Right hindlimb (tissue), 1 donor: ENCODE measurements at regions not wholly inside any gene's neighbourhood (a gene's known extent, or its start where the extent isn't known, plus 50 kb on each side); places are given as distances from the start of the nearest gene placed in this dataset.

Experiments used
- DNase-seq: peaks from one replicate; pipeline ENCODE4 v3.0.0-alpha.2; 2018

- no peak for DNase-seq
These were observed 133.4 kb downstream of the OLFM1 start for GRCh38 chr9:135220601-135221575.

GRCh38 chr9:135221576-135221950 is 134.1 kb downstream of the OLFM1 start:
- peak; percentile 14 for DNase-seq

GRCh38 chr9:135221951-135222631 is 134.6 kb downstream of the OLFM1 start:
- peak; percentile 25 for DNase-seq

GRCh38 chr9:135222881-135223760 is 135.7 kb downstream of the OLFM1 start:
- peak; percentile 35 for DNase-seq

GRCh38 chr9:135223831-135224230 is 136.4 kb downstream of the OLFM1 start:
- peak; percentile 7 for DNase-seq

GRCh38 chr9:135224286-135224877 is 136.9 kb downstream of the OLFM1 start:
- DNase-seq: peak; percentile 7

GRCh38 chr9:135224921-135225541 is 137.6 kb downstream of the OLFM1 start:
- DNase-seq: peak; percentile 13

GRCh38 chr9:135225619-135226228 is 138.3 kb downstream of the OLFM1 start:
- peak; percentile 12 for DNase-seq

- DNase-seq: peak; percentile 4
These were observed 139.0 kb downstream of the OLFM1 start for GRCh38 chr9:135226369-135227050.

GRCh38 chr9:135227641-135228251 is 140.3 kb downstream of the OLFM1 start:
- DNase-seq: peak; percentile 7

- peak; percentile 2 for DNase-seq
These were observed 141.0 kb downstream of the OLFM1 start for GRCh38 chr9:135228345-135228982.

GRCh38 chr9:135228983-135229625 is 141.6 kb downstream of the OLFM1 start:
- DNase-seq: peak; percentile 15

GRCh38 chr9:135229701-135230385 is 142.4 kb downstream of the OLFM1 start:
- DNase-seq: no peak

- DNase-seq: no peak
These were observed 142.9 kb downstream of the OLFM1 start for GRCh38 chr9:135230386-135230765.

- no peak for DNase-seq
These were observed 143.5 kb downstream of the OLFM1 start for GRCh38 chr9:135230817-135231520.

- peak; percentile 12 for DNase-seq
These were observed 151.8 kb downstream of the OLFM1 start for GRCh38 chr9:135239100-135239768.

- DNase-seq: no peak
These were observed 152.3 kb downstream of the OLFM1 start for GRCh38 chr9:135239769-135240141.

GRCh38 chr9:135240222-135240621 is 152.8 kb downstream of the OLFM1 start:
- DNase-seq: peak; percentile 2
